ENCODE measurements at regions not wholly inside any gene's neighbourhood (a gene's known extent, or its start where the extent isn't known, plus 50 kb on each side); places are given as distances from the start of the nearest gene placed in this dataset.

- WGBS, 2 donors: 60 to 90% methylated on average over 3 of the region's 3 CpGs
- Histone ChIP-seq H3K36me3 (ENCODE audit: control insufficient read depth in 4 of 4, insufficient read depth in 4 of 4, low read length in 4 of 4) (peaks cover 0 to 4% (median 1%) of the 10 kb centered on the region in 4 donors), H3K27me3 (ENCODE audit: control insufficient read depth in 3 of 3, insufficient read depth in 3 of 3, low read length in 2 of 3) (no peaks in the 10 kb centered on the region), H3K4me3 (no peak overlapping the region), H3K9ac (ENCODE audit: insufficient read depth in 1 of 2, low read length in 2 of 2) (no peak overlapping the region), H3K9me3 (ENCODE audit: control insufficient read depth in 4 of 4, insufficient read depth in 3 of 4, low read length in 3 of 4) (no peaks in the 10 kb centered on the region), H3K4me1 (ENCODE audit: control insufficient read depth in 5 of 5, insufficient read depth in 5 of 5, low read length in 5 of 5) (no peaks in the 10 kb centered on the region), H3K27ac (ENCODE audit: low read depth in 1 of 2, low read length in 1 of 2) (no peak overlapping the region)
- no peak for TF ChIP-seq CTCF (IDR thresholded peaks at IDR 0.05; ENCODE audit: control extremely low read depth, extremely low read depth)
- no peak for ATAC-seq (ENCODE audit: insufficient read depth, low FRiP score)
- no peak for DNase-seq
Observed at GRCh38 chr2:177324797-177325196, 60.3 kb upstream of the NFE2L2 start.

GRCh38 chr2:177325554-177325953, 61.0 kb upstream of the NFE2L2 start:
- Histone ChIP-seq H3K27ac (ENCODE audit: low read depth in 1 of 2, low read length in 1 of 2) (no peak overlapping the region), H3K9me3 (ENCODE audit: control insufficient read depth in 4 of 4, insufficient read depth in 3 of 4, low read length in 3 of 4) (no peaks in the 10 kb centered on the region), H3K36me3 (ENCODE audit: control insufficient read depth in 4 of 4, insufficient read depth in 4 of 4, low read length in 4 of 4) (peaks cover 0 to 4% (median 1%) of the 10 kb centered on the region in 4 donors), H3K4me1 (ENCODE audit: control insufficient read depth in 5 of 5, insufficient read depth in 5 of 5, low read length in 5 of 5) (no peaks in the 10 kb centered on the region), H3K9ac (ENCODE audit: insufficient read depth in 1 of 2, low read length in 2 of 2) (no peak overlapping the region), H3K4me3 (no peak overlapping the region), H3K27me3 (ENCODE audit: control insufficient read depth in 3 of 3, insufficient read depth in 3 of 3, low read length in 2 of 3) (no peaks in the 10 kb centered on the region)
- WGBS, 2 donors: 77 to 85% methylated on average over 1 of the region's 1 CpG
- no peak for TF ChIP-seq CTCF (IDR thresholded peaks at IDR 0.05; ENCODE audit: control extremely low read depth, extremely low read depth)
- peak; percentile 32 for ATAC-seq (ENCODE audit: insufficient read depth, low FRiP score)
- DNase-seq: no peak

- H3K9ac ChIP-seq (ENCODE audit: insufficient read depth in 1 of 2, low read length in 2 of 2): no peak overlapping the region
- ATAC-seq (ENCODE audit: insufficient read depth, low FRiP score): no peak
- no peaks in the 10 kb centered on the region for H3K9me3 ChIP-seq (ENCODE audit: control insufficient read depth in 4 of 4, insufficient read depth in 3 of 4, low read length in 3 of 4)
- DNase-seq: no peak
- H3K27me3 ChIP-seq (ENCODE audit: control insufficient read depth in 3 of 3, insufficient read depth in 3 of 3, low read length in 2 of 3): no peaks in the 10 kb centered on the region
- H3K4me1 ChIP-seq (ENCODE audit: control insufficient read depth in 5 of 5, insufficient read depth in 5 of 5, low read length in 5 of 5): no peaks in the 10 kb centered on the region
- H3K27ac ChIP-seq (ENCODE audit: low read depth in 1 of 2, low read length in 1 of 2): peak overlapping the region in 1 of 2 donors; percentile 6
- no peak for TF ChIP-seq CTCF (IDR thresholded peaks at IDR 0.05; ENCODE audit: control extremely low read depth, extremely low read depth)
- peaks cover 0 to 4% (median 1%) of the 10 kb centered on the region in 4 donors for H3K36me3 ChIP-seq (ENCODE audit: control insufficient read depth in 4 of 4, insufficient read depth in 4 of 4, low read length in 4 of 4)
- WGBS, 2 donors: 88 to 92% methylated on average over 3 of the region's 3 CpGs
- no peak overlapping the region for H3K4me3 ChIP-seq
Observed at GRCh38 chr2:177326005-177326404, 61.5 kb upstream of the NFE2L2 start.

GRCh38 chr2:177326591-177326990, 62.1 kb upstream of the NFE2L2 start:
- no peak overlapping the region for H3K9ac ChIP-seq (ENCODE audit: insufficient read depth in 1 of 2, low read length in 2 of 2)
- no peaks in the 10 kb centered on the region for H3K27me3 ChIP-seq (ENCODE audit: control insufficient read depth in 3 of 3, insufficient read depth in 3 of 3, low read length in 2 of 3)
- peaks cover 0 to 4% (median 1%) of the 10 kb centered on the region in 4 donors for H3K36me3 ChIP-seq (ENCODE audit: control insufficient read depth in 4 of 4, insufficient read depth in 4 of 4, low read length in 4 of 4)
- no peak overlapping the region for H3K4me3 ChIP-seq
- no peak overlapping the region for H3K27ac ChIP-seq (ENCODE audit: low read depth in 1 of 2, low read length in 1 of 2)
- ATAC-seq (ENCODE audit: insufficient read depth, low FRiP score) (no peak), DNase-seq (no peak)
- H3K4me1 ChIP-seq (ENCODE audit: control insufficient read depth in 5 of 5, insufficient read depth in 5 of 5, low read length in 5 of 5): no peaks in the 10 kb centered on the region
- H3K9me3 ChIP-seq (ENCODE audit: control insufficient read depth in 4 of 4, insufficient read depth in 3 of 4, low read length in 3 of 4): no peaks in the 10 kb centered on the region
- TF ChIP-seq CTCF (IDR thresholded peaks at IDR 0.05; ENCODE audit: control extremely low read depth, extremely low read depth): no peak
